Hepatocyte (in vitro differentiated cells): ENCODE measurements at regions not wholly inside any gene's neighbourhood (a gene's known extent, or its start where the extent isn't known, plus 50 kb on each side); places are given as distances from the start of the nearest gene placed in this dataset.

Experiments
- EZH2 ChIP-seq: fragments of 200-600 bp; sonication (generic); IDR thresholded peaks from 2 replicates; pipeline ENCODE4 v1.6.1; 2016; ENCODE audit warnings: antibody characterized with exemption, mild to moderate bottlenecking, borderline replicate concordance
- EZH2phosphoT487 ChIP-seq: fragments of 200-600 bp; sonication (generic); IDR thresholded peaks from one replicate; pipeline ENCODE4 v1.6.1; 2018; ENCODE audit warnings: antibody characterized with exemption, mild to moderate bottlenecking, low read depth, moderate library complexity; ENCODE audit not compliant: unreplicated experiment, severe bottlenecking
- TF ChIP-seq, protein P1 (sequence below): fragments of 200-600 bp; sonication (generic); IDR thresholded peaks from 2 replicates; pipeline ENCODE4 v1.5.1; 2016; ENCODE audit warnings: antibody characterized with exemption, mild to moderate bottlenecking; ENCODE audit not compliant: poor library complexity

DNA sequence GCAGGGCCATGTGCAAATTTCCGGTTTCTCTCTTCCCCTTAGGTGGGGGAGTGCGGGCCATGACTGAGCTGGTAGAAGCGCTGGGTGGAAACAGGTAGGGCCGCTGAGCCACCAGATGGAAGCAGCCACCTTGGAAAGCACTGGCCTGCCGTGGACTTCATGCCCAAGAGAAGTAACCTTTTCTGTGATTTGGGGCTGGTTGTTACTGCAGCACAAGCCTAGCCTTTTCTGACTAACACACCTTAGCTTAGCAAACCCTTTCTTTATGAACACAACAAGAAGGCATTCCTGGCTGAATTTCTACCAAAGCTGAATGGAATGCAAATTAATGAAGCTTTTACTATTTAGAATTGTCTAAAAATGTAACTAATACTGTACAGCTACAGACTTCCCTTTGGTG, 149.6 kb upstream of the UBE2E1 start:
- TF ChIP-seq, protein P1, sequence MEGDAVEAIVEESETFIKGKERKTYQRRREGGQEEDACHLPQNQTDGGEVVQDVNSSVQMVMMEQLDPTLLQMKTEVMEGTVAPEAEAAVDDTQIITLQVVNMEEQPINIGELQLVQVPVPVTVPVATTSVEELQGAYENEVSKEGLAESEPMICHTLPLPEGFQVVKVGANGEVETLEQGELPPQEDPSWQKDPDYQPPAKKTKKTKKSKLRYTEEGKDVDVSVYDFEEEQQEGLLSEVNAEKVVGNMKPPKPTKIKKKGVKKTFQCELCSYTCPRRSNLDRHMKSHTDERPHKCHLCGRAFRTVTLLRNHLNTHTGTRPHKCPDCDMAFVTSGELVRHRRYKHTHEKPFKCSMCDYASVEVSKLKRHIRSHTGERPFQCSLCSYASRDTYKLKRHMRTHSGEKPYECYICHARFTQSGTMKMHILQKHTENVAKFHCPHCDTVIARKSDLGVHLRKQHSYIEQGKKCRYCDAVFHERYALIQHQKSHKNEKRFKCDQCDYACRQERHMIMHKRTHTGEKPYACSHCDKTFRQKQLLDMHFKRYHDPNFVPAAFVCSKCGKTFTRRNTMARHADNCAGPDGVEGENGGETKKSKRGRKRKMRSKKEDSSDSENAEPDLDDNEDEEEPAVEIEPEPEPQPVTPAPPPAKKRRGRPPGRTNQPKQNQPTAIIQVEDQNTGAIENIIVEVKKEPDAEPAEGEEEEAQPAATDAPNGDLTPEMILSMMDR = no peak
- TF ChIP-seq EZH2 = no peak
- no peak for TF ChIP-seq EZH2phosphoT487
